SU-DHL-6 (cell line): ENCODE measurements at regions not wholly inside any gene's neighbourhood (a gene's known extent, or its start where the extent isn't known, plus 50 kb on each side); places are given as distances from the start of the nearest gene placed in this dataset.

ENCODE experiments used
- H2AFZ ChIP-seq: fragments of 200-600 bp; sonication (generic); 2 replicates; pipeline ENCODE4 v1.6.1; 2014; ENCODE audit warnings: low read depth, mild to moderate bottlenecking, moderate library complexity, mixed read lengths, antibody characterized with exemption, low read length; ENCODE audit not compliant: severe bottlenecking
- H3F3A ChIP-seq: fragments of 200-600 bp; shearing (Covaris generic); 2 replicates; pipeline ENCODE4 v1.6.0; 2016; ENCODE audit warnings: antibody characterized with exemption, mild to moderate bottlenecking; ENCODE audit not compliant: insufficient read depth
- H3K27ac ChIP-seq: fragments of 200-600 bp; sonication (generic); 2 replicates; pipeline ENCODE4 v1.5.1; 2016; ENCODE audit warnings: low read depth, mild to moderate bottlenecking, low read length, moderate library complexity, mixed read lengths
- H3K27me3 ChIP-seq: fragments of 200-600 bp; sonication (generic), shearing (Covaris generic); 2 replicates; pipeline ENCODE4 v1.6.0; 2014; ENCODE audit warnings: mild to moderate bottlenecking, low read length
- H3K36me3 ChIP-seq: fragments of 200-600 bp; sonication (generic); 2 replicates; pipeline ENCODE4 v1.6.1; 2014; ENCODE audit warnings: mild to moderate bottlenecking, low read length, mixed read lengths
- H3K4me2 ChIP-seq: fragments of 300-600, 200-600 bp; shearing (Covaris generic), sonication (generic); 2 replicates; pipeline ENCODE4 v1.6.0; 2014; ENCODE audit warnings: low read length, low read depth, mild to moderate bottlenecking; ENCODE audit not compliant: poor library complexity, severe bottlenecking
- H3K4me3 ChIP-seq: fragments of 200-600 bp; sonication (generic); 2 replicates; pipeline ENCODE4 v1.5.1; 2014; ENCODE audit warnings: antibody characterized with exemption, low read length, mild to moderate bottlenecking, mixed read lengths; ENCODE audit not compliant: insufficient read depth, poor library complexity, severe bottlenecking
- H3K79me2 ChIP-seq: fragments of 200-600 bp; sonication (generic); 2 replicates; pipeline ENCODE4 v1.6.1; 2014; ENCODE audit warnings: mild to moderate bottlenecking, low read length, moderate library complexity; ENCODE audit not compliant: insufficient read depth
- H3K9ac ChIP-seq: fragments of 200-600 bp; sonication (generic); 2 replicates; pipeline ENCODE4 v1.7.0; 2014; ENCODE audit warnings: mild to moderate bottlenecking, low read length
- H3K9me2 ChIP-seq: fragments of 200-600 bp; sonication (generic); replicated peaks from 2 replicates; pipeline ENCODE4 v1.6.1; 2014; ENCODE audit warnings: low read length; ENCODE audit not compliant: insufficient read depth
- H3K9me3 ChIP-seq: fragments of 200-600 bp; sonication (generic); 2 replicates; pipeline ENCODE4 v1.6.1; 2014; ENCODE audit warnings: low read length, mixed read lengths; ENCODE audit not compliant: insufficient read depth
- H4K20me1 ChIP-seq: fragments of 200-600 bp; sonication (generic); 2 replicates; pipeline ENCODE4 v1.6.1; 2014; ENCODE audit warnings: low read depth, mild to moderate bottlenecking, antibody characterized with exemption, low read length, moderate library complexity, mixed read lengths
- CTCF ChIP-seq: fragments of 200-600 bp; sonication (generic); IDR thresholded peaks from one replicate; pipeline ENCODE4 v1.5.1; 2017; ENCODE audit warnings: antibody characterized with exemption, mild to moderate bottlenecking, low read length, moderate library complexity; ENCODE audit not compliant: insufficient read depth, poor library complexity, severe bottlenecking
- EZH2phosphoT487 ChIP-seq: fragments of 200-600 bp; sonication (generic), shearing (Covaris generic); conservative IDR thresholded peaks from 2 replicates; pipeline ENCODE4 v1.6.1; 2018; ENCODE audit warnings: mild to moderate bottlenecking, antibody characterized with exemption, low read length, moderate library complexity, mixed read lengths

- H4K20me1 ChIP-seq: no peaks in the 10 kb centered on the region
- H3K79me2 ChIP-seq: no peaks in the 10 kb centered on the region
- H3K9ac ChIP-seq: no peak overlapping the region
- no peak overlapping the region for H3K4me3 ChIP-seq
- no peaks in the 10 kb centered on the region for H3K9me2 ChIP-seq
- H3K27me3 ChIP-seq: no peaks in the 10 kb centered on the region
- no peaks in the 10 kb centered on the region for H3F3A ChIP-seq
- H2AFZ ChIP-seq: no peak overlapping the region
- H3K4me2 ChIP-seq: no peak overlapping the region
- no peak for TF ChIP-seq CTCF
- TF ChIP-seq EZH2phosphoT487: no peak
- H3K36me3 ChIP-seq: no peaks in the 10 kb centered on the region
- H3K27ac ChIP-seq: no peak overlapping the region
- H3K9me3 ChIP-seq: no peaks in the 10 kb centered on the region
Observed at GRCh38 chr12:84726780-84727179, 185.8 kb downstream of the SLC6A15 start.

GRCh38 chr12:84723988-84724387, 188.6 kb downstream of the SLC6A15 start:
- Histone ChIP-seq H3K27me3 (no peaks in the 10 kb centered on the region), H3K4me2 (no peak overlapping the region), H3K79me2 (no peaks in the 10 kb centered on the region), H2AFZ (peak overlapping the region; percentile 37), H4K20me1 (no peaks in the 10 kb centered on the region), H3K4me3 (no peak overlapping the region), H3K36me3 (no peaks in the 10 kb centered on the region), H3K9ac (no peak overlapping the region), H3F3A (no peaks in the 10 kb centered on the region), H3K27ac (no peak overlapping the region), H3K9me3 (no peaks in the 10 kb centered on the region), H3K9me2 (no peaks in the 10 kb centered on the region)
- TF ChIP-seq CTCF (no peak), EZH2phosphoT487 (no peak)

GRCh38 chr12:84719997-84720396, 192.6 kb downstream of the SLC6A15 start:
- Histone ChIP-seq H3K4me3 (no peak overlapping the region), H3K79me2 (no peaks in the 10 kb centered on the region), H4K20me1 (no peaks in the 10 kb centered on the region), H3K27me3 (no peaks in the 10 kb centered on the region), H3F3A (no peaks in the 10 kb centered on the region), H3K36me3 (no peaks in the 10 kb centered on the region), H3K27ac (no peak overlapping the region), H3K9ac (no peak overlapping the region), H3K9me2 (no peaks in the 10 kb centered on the region), H2AFZ (no peak overlapping the region), H3K9me3 (no peaks in the 10 kb centered on the region), H3K4me2 (no peak overlapping the region)
- TF ChIP-seq CTCF: no peak
- no peak for TF ChIP-seq EZH2phosphoT487
